HepG2 (cell line): ENCODE measurements at regions not wholly inside any gene's neighbourhood (a gene's known extent, or its start where the extent isn't known, plus 50 kb on each side); places are given as distances from the start of the nearest gene placed in this dataset.

Experiments
- ATAC-seq: fragments of 200-7000 bp; cut with Tn5 transposase; 3 replicates; pipeline ENCODE4 v1.9.1; 2020; ENCODE audit warnings: mild to moderate bottlenecking, moderate library complexity
- BruUV-seq: library from RNA; stranded (reverse); fragments of 400-500 nt; replicated peaks from 2 replicates; lab custom pipeline; 2021; lab: Mats Ljungman, UMichigan
- CTCF ChIA-PET: fragments of 300-600 bp; formaldehyde crosslinking; extraction: SDS; loops from one replicate; lab custom pipeline; 2021; ENCODE audit warnings: low total read pairs, inconsistent platforms, low intra/inter-chr PET ratio; lab: Yijun Ruan, JAX
- POLR2A ChIA-PET: fragments of 350-600 bp; sonication (Branson Sonifier 250); formaldehyde crosslinking; loops from one replicate; lab custom pipeline; 2020; ENCODE audit warnings: antibody characterized with exemption, inconsistent platforms; lab: Yijun Ruan, JAX
- DNase-seq: peaks from one replicate; pipeline ENCODE4 v3.0.0-alpha.2; 2015; ENCODE audit warnings: low spot score
- FAIRE-seq: peaks from 3 replicates; lab custom pipeline; 2011; peaks lifted over from hg19 to GRCh38; lab: Jason Lieb, UNC
- H2AFZ ChIP-seq: one replicate; pipeline ENCODE4 v1.6.1; 2011; ENCODE audit warnings: low read length, inconsistent platforms
- H3K27ac ChIP-seq: fragments of 300-600 bp; 3 replicates; pipeline ENCODE4 v1.8.0; 2011; ENCODE audit warnings: mixed run types, mild to moderate bottlenecking, mixed read lengths, low read length, inconsistent platforms; ENCODE audit not compliant: insufficient read depth; ENCODE audit errors: extremely low read length
- H3K27me3 ChIP-seq, 2 experiments: fragments of 200-600 bp in 1 of 2; 2 replicates in 1 of 2; 3 replicates in 1 of 2; pipeline versions ENCODE4 v1.6.0 to v1.8.0; 2011; ENCODE audit warnings: low read length in 2 of 2, mild to moderate bottlenecking in 2 of 2, moderate library complexity in 2 of 2, inconsistent platforms in 1 of 2; ENCODE audit not compliant: insufficient read depth in 2 of 2, control insufficient read depth in 1 of 2
- H3K36me3 ChIP-seq, 2 experiments: fragments of 200-600 bp in 1 of 2; replicated peaks in 1 of 2; 2 replicates in 1 of 2; 3 replicates in 1 of 2; pipeline versions ENCODE4 v1.5.1 to v1.8.0; 2011; ENCODE audit warnings: low read length in 2 of 2, inconsistent platforms in 1 of 2; ENCODE audit not compliant: insufficient read depth in 2 of 2, control insufficient read depth in 1 of 2
- H3K4me1 ChIP-seq: 2 replicates; pipeline ENCODE4 v1.5.1; 2012; ENCODE audit warnings: low read length, inconsistent platforms; ENCODE audit not compliant: insufficient read depth
- H3K4me2 ChIP-seq: 2 replicates; pipeline ENCODE4 v1.6.0; 2011; ENCODE audit warnings: low read depth, low read length, inconsistent platforms
- H3K4me3 ChIP-seq, 3 experiments: fragments of 200-600 bp in 1 of 3; sonication (generic), shearing (Covaris generic) in 1 of 3; replicated peaks in 1 of 3; 2 replicates each; pipeline ENCODE4 v1.5.1; 2011 to 2016; ENCODE audit warnings: low read length in 3 of 3, inconsistent platforms in 2 of 3, low read depth in 2 of 3, mild to moderate bottlenecking in 2 of 3, control low read depth in 1 of 3, mixed read lengths in 1 of 3; ENCODE audit not compliant: insufficient read depth in 1 of 3
- H3K79me2 ChIP-seq: one replicate; pipeline ENCODE4 v1.6.1; 2011; ENCODE audit warnings: low read length, inconsistent platforms; ENCODE audit not compliant: insufficient read depth
- H3K9ac ChIP-seq: 2 replicates; pipeline ENCODE4 v1.6.0; 2011; ENCODE audit warnings: mild to moderate bottlenecking, low read depth, low read length, inconsistent platforms; ENCODE audit not compliant: insufficient read depth
- H3K9me3 ChIP-seq: 2 replicates; pipeline ENCODE4 v1.5.1; 2012; ENCODE audit warnings: mild to moderate bottlenecking, low read length
- H4K20me1 ChIP-seq: 2 replicates; pipeline ENCODE4 v1.6.0; 2011; ENCODE audit warnings: inconsistent platforms, mild to moderate bottlenecking, low read length, moderate library complexity; ENCODE audit not compliant: insufficient read depth
- ATF7 ChIP-seq, 2 experiments: fragments of 450-650 bp in 1 of 2; sonication (generic) in 1 of 2; formaldehyde crosslinking in 1 of 2; IDR thresholded peaks; 2 replicates each; pipeline versions ENCODE4 v1.4.0 to v1.6.1; 2016 to 2020; ENCODE audit warnings: antibody characterized with exemption in 1 of 2, mild to moderate bottlenecking in 1 of 2, missing genetic modification reagents in 1 of 2
- BHLHE40 ChIP-seq: IDR thresholded peaks from 2 replicates; pipeline ENCODE4 v1.6.1; 2011; ENCODE audit warnings: low read length, improper control_type of control experiment
- CENPX ChIP-seq: sonication (generic); formaldehyde crosslinking; IDR thresholded peaks from 2 replicates; pipeline ENCODE4 v1.9.0; 2021; ENCODE audit warnings: mild to moderate bottlenecking, missing genetic modification reagents, moderate library complexity
- CREM ChIP-seq, 2 experiments: sonication (generic) in 1 of 2; formaldehyde crosslinking in 1 of 2; IDR thresholded peaks; 2 replicates each; pipeline versions ENCODE4 v1.4.0 to v1.6.1; 2016 to 2020; ENCODE audit warnings: antibody characterized with exemption in 1 of 2, mild to moderate bottlenecking in 1 of 2, missing genetic modification reagents in 1 of 2
- FOSL2 ChIP-seq: sonication (generic); formaldehyde crosslinking; IDR thresholded peaks from 2 replicates; pipeline ENCODE4 v1.4.0; 2020; ENCODE audit warnings: missing genetic modification reagents
- HDAC2 ChIP-seq: sonication (generic); formaldehyde crosslinking; IDR thresholded peaks from 2 replicates; pipeline ENCODE4 v1.4.0; 2020; ENCODE audit warnings: missing genetic modification reagents
- IRF2 ChIP-seq: IDR thresholded peaks from 2 replicates; pipeline ENCODE4 v1.6.1; 2018; ENCODE audit warnings: missing genetic modification reagents, missing compliant biosample characterization
- TAF15 ChIP-seq: fragments of 200-400 bp; formaldehyde crosslinking; IDR thresholded peaks from one replicate; pipeline ENCODE4 v1.6.1; 2018; ENCODE audit warnings: mild to moderate bottlenecking, low read depth, low read length; ENCODE audit not compliant: poor library complexity, severe bottlenecking
- XRCC5 ChIP-seq: fragments of 200-400 bp; formaldehyde crosslinking; optimal IDR thresholded peaks from 2 replicates; pipeline ENCODE3; 2017; ENCODE audit warnings: mild to moderate bottlenecking, low read length
- ZBTB21 ChIP-seq: sonication (generic); formaldehyde crosslinking; IDR thresholded peaks from 2 replicates; pipeline ENCODE4 v1.4.0; 2020; ENCODE audit warnings: missing genetic modification reagents
- ZNF224 ChIP-seq: sonication (generic); formaldehyde crosslinking; IDR thresholded peaks from 2 replicates; pipeline ENCODE4 v1.5.0; 2020; ENCODE audit warnings: mild to moderate bottlenecking, missing genetic modification reagents
- ZNF484 ChIP-seq: sonication (generic); formaldehyde crosslinking; IDR thresholded peaks from 2 replicates; pipeline ENCODE4 v1.5.1; 2020; ENCODE audit warnings: mild to moderate bottlenecking, low read depth, missing genetic modification reagents, borderline replicate concordance
- WGBS: methylation state at CpG from one replicate; pipeline ENCODE4 v1.1.6; 2017; ENCODE audit warnings: low lambda C conversion rate; 5-methylcytosine and 5-hydroxymethylcytosine counted together
- in situ Hi-C: cut with HindIII; loops from 2 replicates; pipeline ENCODE4 v1.10.0; 2017; ENCODE audit warnings: low pct_unique_long_range_greater_than_20kb; ENCODE audit not compliant: extremely low pct_ligation_motif_present
- intact Hi-C: fragments of 100-400 bp; cut with micrococcal nuclease; formaldehyde crosslinking; loops from one replicate; pipeline ENCODE4 v1.10.0; 2022; ENCODE audit not compliant: unreplicated experiment
- TF ChIP-seq, protein P1 (sequence below): sonication (generic); formaldehyde crosslinking; IDR thresholded peaks from 2 replicates; pipeline ENCODE4 v1.4.0; 2020; ENCODE audit warnings: missing genetic modification reagents
- TF ChIP-seq, protein P2 (sequence below): sonication (generic); formaldehyde crosslinking; IDR thresholded peaks from 2 replicates; pipeline ENCODE4 v1.4.0; 2020; ENCODE audit warnings: missing genetic modification reagents
- TF ChIP-seq, protein P3 (sequence below): sonication (generic); formaldehyde crosslinking; IDR thresholded peaks from 2 replicates; pipeline ENCODE4 v1.4.0; 2020; ENCODE audit warnings: mild to moderate bottlenecking, missing genetic modification reagents

DNA sequence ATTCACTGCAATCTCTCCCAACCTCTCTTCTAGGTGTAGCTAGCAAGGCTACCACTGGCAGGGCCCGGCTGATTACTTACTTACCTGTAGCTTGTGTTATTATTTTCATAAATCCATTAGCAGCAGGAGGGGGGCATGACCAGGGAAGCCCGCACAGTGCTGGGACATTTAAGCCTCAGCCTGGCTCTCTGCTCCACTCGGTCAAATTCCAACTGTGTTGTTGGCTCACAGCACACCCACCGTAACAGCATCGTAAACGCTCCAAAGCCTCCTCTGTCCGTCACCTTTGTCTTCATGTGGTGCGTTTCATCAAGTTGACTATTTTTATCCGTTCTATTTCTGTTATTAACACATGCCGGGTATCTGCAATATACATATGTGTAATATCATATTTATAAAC, 264.7 kb downstream of the NSG2 start (continued):
- no peak for TF ChIP-seq CENPX (CRISPR knock-in tag)
- TF ChIP-seq, all 625 proteins: peak for 0

DNA sequence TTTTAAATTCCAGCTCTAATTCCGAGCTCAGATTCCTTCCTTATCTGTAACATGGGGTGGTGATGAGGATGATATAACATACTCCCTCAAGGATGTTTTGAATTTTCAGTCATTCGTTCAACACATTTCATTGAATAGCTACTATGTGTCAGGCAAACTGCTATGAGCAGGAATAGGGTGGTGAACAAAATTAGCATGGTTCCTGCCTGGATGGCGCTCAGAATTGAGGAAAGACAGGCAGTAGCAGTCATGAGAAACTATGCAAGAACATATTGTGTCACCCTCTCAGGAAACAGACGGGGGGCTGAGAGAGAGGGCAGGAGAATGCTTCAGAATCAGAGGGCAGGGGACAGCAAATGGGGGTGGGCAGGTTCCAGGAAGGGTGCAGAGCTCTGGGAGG, 265.2 kb downstream of the NSG2 start:
- Histone ChIP-seq H3K9ac (no peak overlapping the region), H3K4me1 (no peaks in the 10 kb centered on the region), H3K36me3 (no peaks in the 10 kb centered on the region), H2AFZ (no peak overlapping the region), H3K79me2 (no peaks in the 10 kb centered on the region), H3K9me3 (no peaks in the 10 kb centered on the region), H3K4me2 (no peak overlapping the region), H3K27me3 (peaks cover 4 to 50% of the 10 kb centered on the region in 2 experiments; a peak in 4 of 5 replicates), H4K20me1 (no peaks in the 10 kb centered on the region), H3K27ac (no peak overlapping the region), H3K4me3 (no peak overlapping the region)
- DNase-seq = no peak
- intact Hi-C loops = no loop called here
- 37% methylated on average over 4 of the region's 4 CpGs for WGBS
- in situ Hi-C loops = loop anchor here (5.0 to 10.0 kb wide), 2 partner anchors 263 to 696 kb away; partner anchors contain the start of genes BOD1 and NSG2
- POLR2A ChIA-PET = no interaction called here
- FAIRE-seq = no peak
- no TSS peak for BruUV-seq
- no peak for ATAC-seq
- TF ChIP-seq TAF15 (no peak), ATF7 (IDR thresholded peaks at IDR 0.05) (no peak), ATF7 (CRISPR knock-in tag; IDR thresholded peaks at IDR 0.05) (no peak), FOSL2 (no peak), ZNF484 (CRISPR knock-in tag) (no peak), BHLHE40 (no peak), IRF2 (CRISPR knock-in tag) (no peak), CREM (IDR thresholded peaks at IDR 0.05) (no peak), CREM (CRISPR knock-in tag; IDR thresholded peaks at IDR 0.05) (no peak), XRCC5 (no peak), ZNF224 (no peak), HDAC2 (CRISPR knock-in tag) (no peak), ZBTB21 (no peak)
- TF ChIP-seq, protein P1, sequence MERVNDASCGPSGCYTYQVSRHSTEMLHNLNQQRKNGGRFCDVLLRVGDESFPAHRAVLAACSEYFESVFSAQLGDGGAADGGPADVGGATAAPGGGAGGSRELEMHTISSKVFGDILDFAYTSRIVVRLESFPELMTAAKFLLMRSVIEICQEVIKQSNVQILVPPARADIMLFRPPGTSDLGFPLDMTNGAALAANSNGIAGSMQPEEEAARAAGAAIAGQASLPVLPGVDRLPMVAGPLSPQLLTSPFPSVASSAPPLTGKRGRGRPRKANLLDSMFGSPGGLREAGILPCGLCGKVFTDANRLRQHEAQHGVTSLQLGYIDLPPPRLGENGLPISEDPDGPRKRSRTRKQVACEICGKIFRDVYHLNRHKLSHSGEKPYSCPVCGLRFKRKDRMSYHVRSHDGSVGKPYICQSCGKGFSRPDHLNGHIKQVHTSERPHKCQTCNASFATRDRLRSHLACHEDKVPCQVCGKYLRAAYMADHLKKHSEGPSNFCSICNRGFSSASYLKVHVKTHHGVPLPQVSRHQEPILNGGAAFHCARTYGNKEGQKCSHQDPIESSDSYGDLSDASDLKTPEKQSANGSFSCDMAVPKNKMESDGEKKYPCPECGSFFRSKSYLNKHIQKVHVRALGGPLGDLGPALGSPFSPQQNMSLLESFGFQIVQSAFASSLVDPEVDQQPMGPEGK (CRISPR knock-in tag) = no peak
- TF ChIP-seq, protein P2, sequence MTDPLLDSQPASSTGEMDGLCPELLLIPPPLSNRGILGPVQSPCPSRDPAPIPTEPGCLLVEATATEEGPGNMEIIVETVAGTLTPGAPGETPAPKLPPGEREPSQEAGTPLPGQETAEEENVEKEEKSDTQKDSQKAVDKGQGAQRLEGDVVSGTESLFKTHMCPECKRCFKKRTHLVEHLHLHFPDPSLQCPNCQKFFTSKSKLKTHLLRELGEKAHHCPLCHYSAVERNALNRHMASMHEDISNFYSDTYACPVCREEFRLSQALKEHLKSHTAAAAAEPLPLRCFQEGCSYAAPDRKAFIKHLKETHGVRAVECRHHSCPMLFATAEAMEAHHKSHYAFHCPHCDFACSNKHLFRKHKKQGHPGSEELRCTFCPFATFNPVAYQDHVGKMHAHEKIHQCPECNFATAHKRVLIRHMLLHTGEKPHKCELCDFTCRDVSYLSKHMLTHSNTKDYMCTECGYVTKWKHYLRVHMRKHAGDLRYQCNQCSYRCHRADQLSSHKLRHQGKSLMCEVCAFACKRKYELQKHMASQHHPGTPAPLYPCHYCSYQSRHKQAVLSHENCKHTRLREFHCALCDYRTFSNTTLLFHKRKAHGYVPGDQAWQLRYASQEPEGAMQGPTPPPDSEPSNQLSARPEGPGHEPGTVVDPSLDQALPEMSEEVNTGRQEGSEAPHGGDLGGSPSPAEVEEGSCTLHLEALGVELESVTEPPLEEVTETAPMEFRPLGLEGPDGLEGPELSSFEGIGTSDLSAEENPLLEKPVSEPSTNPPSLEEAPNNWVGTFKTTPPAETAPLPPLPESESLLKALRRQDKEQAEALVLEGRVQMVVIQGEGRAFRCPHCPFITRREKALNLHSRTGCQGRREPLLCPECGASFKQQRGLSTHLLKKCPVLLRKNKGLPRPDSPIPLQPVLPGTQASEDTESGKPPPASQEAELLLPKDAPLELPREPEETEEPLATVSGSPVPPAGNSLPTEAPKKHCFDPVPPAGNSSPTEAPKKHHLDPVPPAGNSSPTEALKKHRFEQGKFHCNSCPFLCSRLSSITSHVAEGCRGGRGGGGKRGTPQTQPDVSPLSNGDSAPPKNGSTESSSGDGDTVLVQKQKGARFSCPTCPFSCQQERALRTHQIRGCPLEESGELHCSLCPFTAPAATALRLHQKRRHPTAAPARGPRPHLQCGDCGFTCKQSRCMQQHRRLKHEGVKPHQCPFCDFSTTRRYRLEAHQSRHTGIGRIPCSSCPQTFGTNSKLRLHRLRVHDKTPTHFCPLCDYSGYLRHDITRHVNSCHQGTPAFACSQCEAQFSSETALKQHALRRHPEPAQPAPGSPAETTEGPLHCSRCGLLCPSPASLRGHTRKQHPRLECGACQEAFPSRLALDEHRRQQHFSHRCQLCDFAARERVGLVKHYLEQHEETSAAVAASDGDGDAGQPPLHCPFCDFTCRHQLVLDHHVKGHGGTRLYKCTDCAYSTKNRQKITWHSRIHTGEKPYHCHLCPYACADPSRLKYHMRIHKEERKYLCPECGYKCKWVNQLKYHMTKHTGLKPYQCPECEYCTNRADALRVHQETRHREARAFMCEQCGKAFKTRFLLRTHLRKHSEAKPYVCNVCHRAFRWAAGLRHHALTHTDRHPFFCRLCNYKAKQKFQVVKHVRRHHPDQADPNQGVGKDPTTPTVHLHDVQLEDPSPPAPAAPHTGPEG (CRISPR knock-in tag) = no peak
- TF ChIP-seq, protein P3, sequence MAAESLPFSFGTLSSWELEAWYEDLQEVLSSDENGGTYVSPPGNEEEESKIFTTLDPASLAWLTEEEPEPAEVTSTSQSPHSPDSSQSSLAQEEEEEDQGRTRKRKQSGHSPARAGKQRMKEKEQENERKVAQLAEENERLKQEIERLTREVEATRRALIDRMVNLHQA (CRISPR knock-in tag) = no peak
- TF ChIP-seq, all 625 proteins: peak for 0
- CTCF ChIA-PET = interaction anchor here (3.2 kb wide), 1 partner anchor 265 kb away, joined by 39 read pairs; the partner anchor contains the start of gene NSG2
